K562 (cell line): ENCODE measurements at regions not wholly inside any gene's neighbourhood (a gene's known extent, or its start where the extent isn't known, plus 50 kb on each side); places are given as distances from the start of the nearest gene placed in this dataset.

Experiments
- ATAC-seq: fragments of 200-7000 bp; cut with Tn5 transposase; 3 replicates; pipeline ENCODE4 v1.9.1; 2020; ENCODE audit warnings: moderate library complexity
- BruUV-seq: library from RNA; stranded (reverse); fragments of 400-500 nt; replicated peaks from 2 replicates; lab custom pipeline; 2021; lab: Mats Ljungman, UMichigan
- CTCF ChIA-PET: fragments of 300-600 bp; formaldehyde crosslinking; extraction: SDS; loops from one replicate; lab custom pipeline; 2021; ENCODE audit warnings: low intra/inter-chr PET ratio; lab: Yijun Ruan, JAX
- POLR2A ChIA-PET: fragments of 300-600, 350-650 bp; sonication (Branson Sonifier 250); formaldehyde crosslinking; extraction: SDS; loops from one replicate; lab custom pipeline; 2021; ENCODE audit warnings: antibody characterized with exemption, inconsistent platforms; lab: Yijun Ruan, JAX
- DNase-seq, 4 experiments: peaks; one replicate each; pipeline versions ENCODE4 v3.0.0 to v3.0.0-alpha.2; 2011 to 2018; ENCODE audit warnings: low spot score in 3 of 4, mixed read lengths in 3 of 4; ENCODE audit errors: extremely low read depth in 1 of 4
- FAIRE-seq: peaks from 2 replicates; lab custom pipeline; 2011; peaks lifted over from hg19 to GRCh38; lab: Jason Lieb, UNC
- H2AFZ ChIP-seq: 2 replicates; pipeline ENCODE4 v1.6.0; 2011; ENCODE audit warnings: low read depth, low read length, control low read depth, inconsistent platforms
- H3K27ac ChIP-seq: fragments of 200-600 bp; 3 replicates; pipeline ENCODE4 v1.8.0; 2011; ENCODE audit warnings: low read depth, mild to moderate bottlenecking, control low read depth, inconsistent platforms, low read length, moderate library complexity, mixed read lengths; ENCODE audit errors: extremely low read depth
- H3K27me3 ChIP-seq, 2 experiments: fragments of 300-600 bp in 1 of 2; 2 replicates in 1 of 2; 3 replicates in 1 of 2; pipeline versions ENCODE4 v1.6.0 to v1.8.0; 2011; ENCODE audit warnings: inconsistent platforms in 2 of 2, low read length in 2 of 2, mild to moderate bottlenecking in 1 of 2, mixed read lengths in 1 of 2, moderate library complexity in 1 of 2; ENCODE audit not compliant: control insufficient read depth in 2 of 2, insufficient read depth in 2 of 2
- H3K36me3 ChIP-seq: fragments of 300-600 bp; 3 replicates; pipeline ENCODE4 v1.8.0; 2011; ENCODE audit warnings: mild to moderate bottlenecking, low read length, inconsistent platforms; ENCODE audit not compliant: control insufficient read depth, insufficient read depth
- H3K4me1 ChIP-seq, 2 experiments: fragments of 200-600 bp in 1 of 2; replicated peaks in 1 of 2; 2 replicates in 1 of 2; 3 replicates in 1 of 2; pipeline versions ENCODE4 v1.5.1 to v1.8.0; 2011; ENCODE audit warnings: inconsistent platforms in 2 of 2, low read length in 2 of 2, mild to moderate bottlenecking in 1 of 2, mixed read lengths in 1 of 2, moderate library complexity in 1 of 2; ENCODE audit not compliant: control insufficient read depth in 2 of 2, insufficient read depth in 2 of 2
- H3K4me2 ChIP-seq: 2 replicates; pipeline ENCODE4 v1.6.1; 2011; ENCODE audit warnings: low read length, control low read depth, inconsistent platforms, mixed read lengths; ENCODE audit not compliant: insufficient read depth
- H3K4me3 ChIP-seq: fragments of 200-600 bp; sonication (generic), shearing (Covaris generic); 2 replicates; pipeline ENCODE4 v1.5.1; 2016; ENCODE audit warnings: control low read depth, inconsistent platforms
- H3K79me2 ChIP-seq: fragments of 200-600 bp; 3 replicates; pipeline ENCODE4 v1.8.0; 2011; ENCODE audit warnings: low read length, inconsistent platforms; ENCODE audit not compliant: control insufficient read depth, insufficient read depth
- H3K9ac ChIP-seq, 2 experiments: 2 replicates each; pipeline versions ENCODE4 v1.6.0 to v1.6.1; 2011; ENCODE audit warnings: low read depth in 2 of 2, low read length in 2 of 2, control low read depth in 1 of 2, inconsistent platforms in 1 of 2, mild to moderate bottlenecking in 1 of 2, mixed read lengths in 1 of 2; ENCODE audit not compliant: insufficient read depth in 1 of 2
- H3K9me1 ChIP-seq: one replicate; pipeline ENCODE4 v1.6.0; 2011; ENCODE audit warnings: inconsistent platforms, mild to moderate bottlenecking, low read length, moderate library complexity; ENCODE audit not compliant: control insufficient read depth, insufficient read depth
- H3K9me3 ChIP-seq: replicated peaks from 2 replicates; pipeline ENCODE4 v1.5.1; 2011; ENCODE audit warnings: low read depth, low read length, inconsistent platforms; ENCODE audit not compliant: control insufficient read depth, insufficient read depth
- H4K20me1 ChIP-seq: replicated peaks from 2 replicates; pipeline ENCODE4 v1.6.1; 2011; ENCODE audit warnings: low read length, inconsistent platforms, mixed read lengths; ENCODE audit not compliant: control insufficient read depth, insufficient read depth
- ATF1 ChIP-seq, 2 experiments: fragments of 450-650 bp in 1 of 2; IDR thresholded peaks; 2 replicates each; pipeline ENCODE4 v1.6.1; 2016; ENCODE audit warnings: missing compliant biosample characterization in 1 of 2, missing genetic modification characterization in 1 of 2
- ATF7 ChIP-seq: fragments of 450-650 bp; IDR thresholded peaks from 2 replicates; pipeline ENCODE4 v1.7.1; 2014; ENCODE audit warnings: mild to moderate bottlenecking, moderate library complexity
- CREM ChIP-seq: IDR thresholded peaks from 2 replicates; pipeline ENCODE4 v1.6.1; 2014; ENCODE audit warnings: antibody characterized with exemption, low read depth
- MECOM ChIP-seq: fragments of 250-450 bp; sonication (Bioruptor Pico); IDR thresholded peaks from 2 replicates; pipeline ENCODE4 v1.8.0; 2022; ENCODE audit warnings: inconsistent platforms
- NRF1 ChIP-seq, 2 experiments: fragments of 450-650 bp; IDR thresholded peaks in 1 of 2; conservative IDR thresholded peaks in 1 of 2; 2 replicates each; pipeline ENCODE4 v1.6.1; 2014; ENCODE audit warnings: mild to moderate bottlenecking in 2 of 2
- NUFIP1 ChIP-seq: fragments of 450-650 bp; IDR thresholded peaks from 2 replicates; pipeline ENCODE4 v1.6.1; 2018; ENCODE audit not compliant: partially characterized antibody
- RFX1 ChIP-seq: fragments of 450-650 bp; IDR thresholded peaks from 2 replicates; pipeline ENCODE4 v1.6.1; 2016; ENCODE audit warnings: mild to moderate bottlenecking, moderate library complexity
- SAP30 ChIP-seq: fragments of 200-600 bp; sonication (generic); IDR thresholded peaks from 2 replicates; pipeline ENCODE4 v1.6.1; 2012; ENCODE audit warnings: borderline replicate concordance, low read depth, mild to moderate bottlenecking, moderate library complexity, low read length, control low read depth, inconsistent platforms; ENCODE audit not compliant: insufficient read depth, poor library complexity, severe bottlenecking
- SRSF9 ChIP-seq: fragments of 200-400 bp; formaldehyde crosslinking; IDR thresholded peaks from 2 replicates; pipeline ENCODE4 v1.6.1; 2017; ENCODE audit warnings: low read depth, low read length, borderline replicate concordance
- WGBS: fragments of 100-300 bp; shearing (Covaris generic); methylation state at CpG from one replicate; pipeline ENCODE4 v1.1.6; 2016; ENCODE audit warnings: low coverage, mixed read lengths; ENCODE audit not compliant: insufficient coverage; ENCODE audit errors: missing lambda C conversion rate; 5-methylcytosine and 5-hydroxymethylcytosine counted together
- in situ Hi-C: fragments of 300-500 bp; cut with MboI; formaldehyde crosslinking; loops from 4 replicates; pipeline ENCODE4 v1.15.0; 2018; ENCODE audit warnings: inconsistent platforms, mixed read lengths
- intact Hi-C: fragments of 100-400 bp; cut with micrococcal nuclease; formaldehyde crosslinking; loops from 2 replicates; pipeline ENCODE4 v1.14.2; 2022
- TF ChIP-seq, protein P1 (sequence below): sonication (generic); formaldehyde crosslinking; IDR thresholded peaks from 2 replicates; pipeline ENCODE4 v1.8.0; 2022; ENCODE audit warnings: mild to moderate bottlenecking, missing genetic modification reagents
- TF ChIP-seq, protein P2 (sequence below): IDR thresholded peaks from 2 replicates; pipeline ENCODE4 v1.6.1; 2011; ENCODE audit warnings: borderline replicate concordance, low read depth, mild to moderate bottlenecking, moderate library complexity, low read length; ENCODE audit not compliant: insufficient read depth, poor library complexity, severe bottlenecking
- TF ChIP-seq, protein P3 (sequence below), 2 experiments: fragments of 450-650 bp in 1 of 2; sonication (generic) in 1 of 2; formaldehyde crosslinking in 1 of 2; IDR thresholded peaks in 1 of 2; conservative IDR thresholded peaks in 1 of 2; 2 replicates each; pipeline versions ENCODE4 v1.6.1 to v1.8.1; 2016 to 2023; ENCODE audit warnings: mild to moderate bottlenecking in 2 of 2, moderate library complexity in 2 of 2, inconsistent platforms in 1 of 2, missing genetic modification reagents in 1 of 2
- TF ChIP-seq, protein P4 (sequence below), 2 experiments: fragments of 450-650 bp; conservative IDR thresholded peaks; 2 replicates each; pipeline ENCODE4 v1.6.1; 2017; ENCODE audit warnings: mild to moderate bottlenecking in 2 of 2, moderate library complexity in 2 of 2

DNA sequence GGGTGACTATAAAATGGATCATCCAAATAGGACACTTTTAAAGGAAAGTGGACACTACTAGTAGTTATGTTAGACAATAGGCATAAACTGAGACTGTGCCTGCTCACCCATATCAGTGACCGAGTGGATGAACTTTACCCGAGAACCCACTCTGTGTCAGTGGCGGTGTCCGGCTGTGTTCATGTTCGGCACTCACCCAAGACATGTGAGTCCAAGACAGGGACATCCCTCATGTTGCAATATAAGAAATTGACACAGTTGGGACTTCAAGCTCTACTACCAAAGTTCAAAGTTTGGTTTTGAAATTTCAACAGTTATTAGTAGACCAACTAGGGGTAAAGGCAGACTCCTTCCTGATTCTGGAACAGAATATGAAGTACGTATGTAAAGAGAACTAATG, 326.3 kb upstream of the TNP1 start (continued):
- TF ChIP-seq SAP30: no peak
- TF ChIP-seq, protein P1, sequence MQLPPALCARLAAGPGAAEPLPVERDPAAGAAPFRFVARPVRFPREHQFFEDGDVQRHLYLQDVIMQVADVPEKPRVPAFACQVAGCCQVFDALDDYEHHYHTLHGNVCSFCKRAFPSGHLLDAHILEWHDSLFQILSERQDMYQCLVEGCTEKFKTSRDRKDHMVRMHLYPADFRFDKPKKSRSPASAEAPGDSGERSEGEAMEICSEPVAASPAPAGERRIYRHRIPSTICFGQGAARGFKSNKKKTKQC: no peak

DNA sequence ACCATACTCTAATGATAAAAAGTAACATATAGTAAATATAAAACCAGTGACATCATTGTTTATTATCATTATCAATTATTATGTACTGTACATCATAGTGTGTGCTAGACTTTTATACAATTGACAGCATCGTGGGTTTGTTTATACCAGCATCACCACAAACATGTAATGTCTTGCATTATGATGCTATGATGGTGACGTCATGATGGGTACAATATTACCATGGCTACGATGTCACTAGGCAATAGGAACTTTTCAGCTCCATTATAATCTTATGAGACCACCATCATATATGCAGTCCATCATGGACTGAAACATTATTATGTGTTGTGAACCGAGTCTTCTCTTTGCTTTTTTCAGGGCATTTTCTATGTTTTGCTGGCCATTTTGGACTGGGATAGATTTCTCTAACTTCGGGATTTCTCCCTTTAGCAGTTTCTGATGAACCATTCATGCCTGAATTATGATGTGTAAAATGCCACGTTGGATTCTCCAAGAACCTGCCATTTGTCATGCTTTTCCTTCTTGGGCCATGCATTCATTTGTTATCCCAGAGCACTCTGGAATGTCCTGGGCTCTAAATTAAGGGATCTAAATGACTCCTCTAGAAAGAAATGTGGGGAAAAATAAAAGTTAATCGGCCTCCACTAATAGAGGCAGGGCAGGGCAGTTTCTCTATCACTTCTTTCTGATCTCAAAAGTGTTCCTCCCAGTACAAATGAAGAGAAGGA, 325.6 kb upstream of the TNP1 start:
- no peak for TF ChIP-seq NRF1 (conservative IDR thresholded peaks at IDR 0.05 in 1 of 2, IDR thresholded peaks at IDR 0.05 in 1 of 2)
- peak; percentile 39; the same call in 1 of the 2 replicates for TF ChIP-seq ATF7
- TF ChIP-seq SRSF9: no peak
- TF ChIP-seq, protein P2, sequence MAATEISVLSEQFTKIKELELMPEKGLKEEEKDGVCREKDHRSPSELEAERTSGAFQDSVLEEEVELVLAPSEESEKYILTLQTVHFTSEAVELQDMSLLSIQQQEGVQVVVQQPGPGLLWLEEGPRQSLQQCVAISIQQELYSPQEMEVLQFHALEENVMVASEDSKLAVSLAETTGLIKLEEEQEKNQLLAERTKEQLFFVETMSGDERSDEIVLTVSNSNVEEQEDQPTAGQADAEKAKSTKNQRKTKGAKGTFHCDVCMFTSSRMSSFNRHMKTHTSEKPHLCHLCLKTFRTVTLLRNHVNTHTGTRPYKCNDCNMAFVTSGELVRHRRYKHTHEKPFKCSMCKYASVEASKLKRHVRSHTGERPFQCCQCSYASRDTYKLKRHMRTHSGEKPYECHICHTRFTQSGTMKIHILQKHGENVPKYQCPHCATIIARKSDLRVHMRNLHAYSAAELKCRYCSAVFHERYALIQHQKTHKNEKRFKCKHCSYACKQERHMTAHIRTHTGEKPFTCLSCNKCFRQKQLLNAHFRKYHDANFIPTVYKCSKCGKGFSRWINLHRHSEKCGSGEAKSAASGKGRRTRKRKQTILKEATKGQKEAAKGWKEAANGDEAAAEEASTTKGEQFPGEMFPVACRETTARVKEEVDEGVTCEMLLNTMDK: no peak
- TF ChIP-seq, protein P3, sequence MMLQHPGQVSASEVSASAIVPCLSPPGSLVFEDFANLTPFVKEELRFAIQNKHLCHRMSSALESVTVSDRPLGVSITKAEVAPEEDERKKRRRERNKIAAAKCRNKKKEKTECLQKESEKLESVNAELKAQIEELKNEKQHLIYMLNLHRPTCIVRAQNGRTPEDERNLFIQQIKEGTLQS (IDR thresholded peaks at IDR 0.05): peak; percentile 62
- TF ChIP-seq, protein P3 (CRISPR knock-in tag; conservative IDR thresholded peaks at IDR 0.05): no peak
- TF ChIP-seq, protein P4, sequence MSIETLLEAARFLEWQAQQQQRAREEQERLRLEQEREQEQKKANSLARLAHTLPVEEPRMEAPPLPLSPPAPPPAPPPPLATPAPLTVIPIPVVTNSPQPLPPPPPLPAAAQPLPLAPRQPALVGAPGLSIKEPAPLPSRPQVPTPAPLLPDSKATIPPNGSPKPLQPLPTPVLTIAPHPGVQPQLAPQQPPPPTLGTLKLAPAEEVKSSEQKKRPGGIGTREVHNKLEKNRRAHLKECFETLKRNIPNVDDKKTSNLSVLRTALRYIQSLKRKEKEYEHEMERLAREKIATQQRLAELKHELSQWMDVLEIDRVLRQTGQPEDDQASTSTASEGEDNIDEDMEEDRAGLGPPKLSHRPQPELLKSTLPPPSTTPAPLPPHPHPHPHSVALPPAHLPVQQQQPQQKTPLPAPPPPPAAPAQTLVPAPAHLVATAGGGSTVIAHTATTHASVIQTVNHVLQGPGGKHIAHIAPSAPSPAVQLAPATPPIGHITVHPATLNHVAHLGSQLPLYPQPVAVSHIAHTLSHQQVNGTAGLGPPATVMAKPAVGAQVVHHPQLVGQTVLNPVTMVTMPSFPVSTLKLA (conservative IDR thresholded peaks at IDR 0.05): no peak
- TF ChIP-seq NUFIP1: no peak
- peak; percentile 9; the same call in 1 of the 2 replicates for TF ChIP-seq CREM
- peak; percentile 31 for TF ChIP-seq RFX1
- no peak for TF ChIP-seq ATF1 (CRISPR knock-in tag; IDR thresholded peaks at IDR 0.05)
- TF ChIP-seq ATF1 (tag; IDR thresholded peaks at IDR 0.05): peak; percentile 59
- TF ChIP-seq MECOM: no peak
- ATAC-seq: no peak
- Histone ChIP-seq H3K36me3 (no peaks in the 10 kb centered on the region), H3K9ac (no peak overlapping the region), H4K20me1 (no peaks in the 10 kb centered on the region), H3K9me1 (no peaks in the 10 kb centered on the region), H3K27ac (no peak overlapping the region), H3K9me3 (no peaks in the 10 kb centered on the region), H2AFZ (no peak overlapping the region), H3K4me1 (no peaks in the 10 kb centered on the region), H3K4me2 (no peak overlapping the region), H3K4me3 (no peak overlapping the region), H3K27me3 (0 out of 5 replicates have a peak, but pooled peaks cover 0 to 5% of the 10 kb centered on the region in 2 experiments), H3K79me2 (no peaks in the 10 kb centered on the region)
- 2% methylated on average over 7 of the region's 7 CpGs for WGBS
- CTCF ChIA-PET: no interaction called here
- DNase-seq: no peak
- in situ Hi-C loops (no loop called here), intact Hi-C loops (no loop called here)
- no peak for FAIRE-seq
- no TSS peak for BruUV-seq
- POLR2A ChIA-PET: no interaction called here
